RPMI8226 (cell line): ENCODE measurements at regions not wholly inside any gene's neighbourhood (a gene's known extent, or its start where the extent isn't known, plus 50 kb on each side); places are given as distances from the start of the nearest gene placed in this dataset.

Experiments
- DNase-seq: peaks from one replicate; pipeline ENCODE4 v3.0.0-alpha.2; 2015

GRCh38 chr18:43482600-43482999 lies 205.3 kb upstream of the SYT4 start:
- no peak for DNase-seq

DNA sequence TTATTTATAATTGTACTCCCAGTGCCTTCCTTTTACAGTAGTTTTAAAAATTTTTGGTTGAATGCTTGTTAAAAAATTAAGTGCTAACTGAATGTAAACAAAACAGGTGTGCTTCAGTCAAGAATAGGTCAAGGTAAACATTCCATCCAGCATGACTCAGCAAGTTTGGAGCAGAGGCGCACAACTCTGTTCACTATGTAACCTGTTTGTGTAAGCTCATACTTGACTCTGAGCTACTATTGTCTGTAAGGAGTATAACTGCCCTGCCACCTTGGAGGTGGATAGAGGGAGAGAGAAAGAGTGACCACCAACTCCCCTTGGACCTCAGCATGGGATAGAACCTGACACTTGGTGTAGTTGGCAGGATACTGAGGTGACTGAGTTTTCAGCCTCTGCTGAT lies 207.4 kb upstream of the SYT4 start:
- no peak for DNase-seq

GRCh38 chr18:43485545-43485963 lies 208.3 kb upstream of the SYT4 start:
- peak; percentile 26 for DNase-seq

- no peak for DNase-seq
Measured at GRCh38 chr18:43486462-43486861, 209.2 kb upstream of the SYT4 start.

GRCh38 chr18:43501099-43501498 lies 223.8 kb upstream of the SYT4 start:
- no peak for DNase-seq

GRCh38 chr18:43506935-43507334 lies 229.6 kb upstream of the SYT4 start:
- no peak for DNase-seq

DNA sequence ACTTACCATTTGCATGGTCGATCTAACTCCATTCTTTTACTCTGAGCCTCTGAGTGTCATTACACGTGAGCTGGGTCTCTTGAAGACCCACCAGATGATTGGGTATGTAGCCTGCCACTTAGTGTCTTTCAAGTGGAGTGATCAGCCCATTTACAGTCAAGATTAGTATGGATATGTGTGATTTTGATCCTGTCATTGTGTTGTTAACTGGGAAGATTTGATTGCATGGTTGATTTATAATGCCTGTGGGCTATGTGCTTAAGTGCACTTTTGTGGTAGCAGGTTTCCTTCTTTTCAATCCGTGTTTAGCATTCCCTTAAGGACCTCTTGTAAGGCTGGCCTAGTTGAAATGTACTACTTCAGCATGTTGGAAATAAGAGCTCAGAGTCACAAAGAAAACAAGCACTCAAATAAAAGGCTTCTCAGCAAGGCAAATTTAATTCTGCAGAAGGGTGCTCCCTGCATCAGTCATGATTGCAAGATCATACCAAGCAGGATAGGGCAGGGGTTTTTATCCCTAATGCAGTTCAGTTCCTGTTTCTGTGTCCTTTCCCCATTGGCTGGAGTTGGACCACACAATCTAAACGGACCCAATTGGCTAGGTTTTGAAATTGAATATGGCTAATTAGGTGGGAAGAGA lies 230.7 kb upstream of the SYT4 start:
- no peak for DNase-seq

GRCh38 chr18:43514747-43515146 lies 237.5 kb upstream of the SYT4 start:
- DNase-seq = no peak

DNA sequence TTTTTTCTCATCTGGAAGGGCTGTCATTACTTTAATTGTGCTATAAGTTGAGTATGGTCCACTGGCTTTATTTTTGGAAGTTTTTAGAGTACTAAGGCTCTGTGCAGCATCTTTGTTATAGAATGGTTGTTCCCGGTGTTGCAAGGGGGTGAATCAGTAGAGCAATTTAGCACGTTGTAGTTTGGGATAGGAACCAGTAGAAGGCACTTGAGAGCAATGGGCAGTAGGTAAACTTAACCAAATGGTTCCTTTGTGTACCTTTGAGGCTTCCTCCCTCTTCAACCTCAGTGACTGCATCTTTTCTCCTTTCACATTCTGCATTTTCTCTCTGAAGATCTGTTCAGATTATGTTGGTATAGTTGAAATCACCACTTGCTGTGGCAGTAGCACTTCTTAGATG lies 238.2 kb upstream of the SYT4 start:
- DNase-seq = no peak

- DNase-seq = no peak
Measured at GRCh38 chr18:43524260-43524659, 247.0 kb upstream of the SYT4 start.

DNA sequence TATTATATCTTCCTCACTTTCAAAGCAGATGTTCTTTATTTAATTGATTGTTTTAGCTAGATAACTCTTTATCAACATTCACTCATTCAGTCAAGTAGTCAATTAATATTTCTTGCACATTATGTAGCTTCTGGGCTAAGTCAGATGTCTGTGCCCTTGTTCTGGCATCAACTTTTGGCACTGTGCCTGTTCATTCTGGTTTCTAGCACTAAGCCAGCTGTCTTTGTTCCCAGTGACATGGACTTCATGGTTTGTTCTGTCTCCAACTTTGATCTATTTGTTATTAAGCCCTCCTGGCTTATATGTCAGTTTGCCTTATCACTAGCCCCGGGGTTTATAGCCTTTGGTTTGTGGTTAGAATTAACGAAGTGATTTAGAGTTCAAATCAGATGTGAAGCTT lies 247.9 kb upstream of the SYT4 start:
- DNase-seq = no peak

DNA sequence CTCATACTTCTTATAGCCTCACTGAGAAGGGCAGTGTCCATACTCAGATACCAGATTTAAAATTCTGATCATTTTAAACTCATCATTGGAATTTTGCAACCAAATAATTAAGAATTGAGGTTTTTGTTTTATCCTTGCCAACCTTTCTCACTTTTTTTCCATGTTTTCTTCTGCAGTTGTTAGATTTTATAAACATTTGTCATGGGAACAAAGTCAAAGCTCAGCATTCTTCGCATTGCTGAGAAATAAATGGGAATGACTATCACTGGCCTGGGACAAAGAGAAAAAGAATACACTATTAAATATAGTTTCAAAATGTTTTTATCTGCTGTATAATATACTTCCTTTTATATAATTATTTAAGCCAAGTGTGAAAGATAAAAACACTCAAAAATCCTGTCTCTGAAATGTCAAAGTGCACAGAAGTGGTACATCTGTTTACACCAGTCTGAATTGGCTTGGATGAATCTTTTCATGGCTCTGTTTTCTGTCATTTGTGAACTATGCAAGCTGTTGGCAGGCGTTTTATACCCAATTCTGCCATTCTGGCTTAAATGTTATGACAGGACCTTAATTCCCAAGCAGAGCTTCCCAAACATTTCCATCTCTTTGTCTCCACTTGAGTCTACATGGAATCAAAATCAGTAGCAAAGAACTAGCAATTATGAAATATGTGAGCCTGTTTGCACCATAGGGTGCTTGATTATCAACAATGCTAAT lies 249.3 kb upstream of the SYT4 start:
- no peak for DNase-seq

DNA sequence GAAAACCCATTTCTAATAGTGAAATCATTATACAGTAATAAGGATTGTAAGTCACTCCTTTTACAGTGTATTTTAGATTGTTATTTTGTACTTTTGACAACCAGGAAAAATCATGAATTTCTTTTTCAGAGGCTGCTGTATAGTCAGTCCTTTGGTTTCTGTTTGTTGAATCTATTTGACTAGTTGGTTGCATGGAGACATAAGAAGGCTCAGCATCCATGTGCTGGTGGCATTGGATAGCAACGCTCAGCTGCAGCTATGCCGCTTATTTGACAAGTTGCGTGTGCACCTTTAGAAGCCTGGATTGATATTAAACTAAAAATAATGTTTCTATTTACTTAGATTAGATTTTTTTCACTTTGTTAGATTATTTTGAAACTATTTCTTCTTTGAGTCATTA lies 254.1 kb upstream of the SYT4 start:
- no peak for DNase-seq

GRCh38 chr18:43533371-43533770 lies 256.1 kb upstream of the SYT4 start:
- DNase-seq = no peak

- no peak for DNase-seq
Measured at GRCh38 chr18:43534511-43534910, 257.2 kb upstream of the SYT4 start.

- no peak for DNase-seq
Measured at GRCh38 chr18:43539862-43540261, 262.6 kb upstream of the SYT4 start.

GRCh38 chr18:43542016-43542415 lies 264.7 kb upstream of the SYT4 start:
- no peak for DNase-seq

DNA sequence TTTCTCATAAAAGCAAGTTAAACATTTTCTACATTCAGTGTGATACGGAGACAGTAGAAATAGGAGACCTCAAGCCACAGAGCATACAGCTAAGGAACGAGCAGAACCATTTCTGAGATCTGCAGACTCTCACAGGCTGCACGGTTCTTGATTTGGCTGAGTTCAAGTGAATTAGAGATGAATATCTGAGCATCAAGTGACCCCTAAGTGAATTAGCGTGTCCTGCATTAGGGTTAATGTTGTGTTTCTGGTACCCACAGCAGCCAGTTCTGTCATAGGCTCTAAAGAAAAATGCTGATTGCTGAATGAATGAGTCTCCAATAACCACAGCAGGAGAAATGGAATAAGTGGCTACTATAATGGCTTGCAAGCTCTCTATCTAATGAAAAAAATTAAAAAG lies 265.9 kb upstream of the SYT4 start:
- DNase-seq = no peak

DNA sequence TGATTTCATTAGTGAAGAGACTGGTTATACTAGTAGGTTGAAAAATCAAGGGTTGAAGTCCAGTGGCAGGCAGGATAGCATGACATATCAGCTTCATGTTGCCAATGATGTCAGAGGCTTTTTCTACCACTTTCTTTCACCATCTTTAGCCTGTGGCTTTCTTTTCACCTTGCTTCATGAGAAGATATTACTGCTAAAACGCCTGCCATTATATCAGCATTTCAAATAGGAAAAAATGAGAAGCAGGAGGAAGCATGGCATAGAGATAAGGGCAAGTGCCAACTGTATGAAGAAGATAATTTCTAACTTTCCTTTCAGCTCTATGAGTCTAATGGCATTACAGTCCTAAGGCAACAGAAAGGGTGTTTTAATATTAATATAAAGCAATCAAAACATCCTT lies 270.2 kb upstream of the SYT4 start:
- no peak for DNase-seq

GRCh38 chr18:43559507-43559906 lies 282.2 kb upstream of the SYT4 start:
- DNase-seq = no peak

DNA sequence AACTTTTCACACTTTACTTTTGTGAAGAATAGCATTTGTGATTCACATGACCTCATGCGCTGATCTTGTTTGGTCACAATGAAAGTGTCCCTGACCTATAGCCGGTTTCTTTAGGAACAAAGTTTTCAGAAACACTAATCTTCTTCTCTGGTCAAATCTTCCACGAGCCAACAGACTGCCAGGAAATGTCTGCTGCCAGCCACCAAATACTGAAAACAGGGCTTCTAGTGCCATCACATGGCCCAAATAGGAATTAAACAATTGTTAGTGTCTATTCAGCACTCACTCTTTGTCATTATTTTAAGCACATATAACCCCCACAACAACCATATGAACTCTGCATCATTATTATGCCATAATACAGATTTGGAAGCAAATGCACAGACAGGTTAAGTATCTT lies 286.5 kb upstream of the SYT4 start:
- DNase-seq = peak; percentile 44

- no peak for DNase-seq
Measured at GRCh38 chr18:43570593-43570992, 293.3 kb upstream of the SYT4 start.

DNA sequence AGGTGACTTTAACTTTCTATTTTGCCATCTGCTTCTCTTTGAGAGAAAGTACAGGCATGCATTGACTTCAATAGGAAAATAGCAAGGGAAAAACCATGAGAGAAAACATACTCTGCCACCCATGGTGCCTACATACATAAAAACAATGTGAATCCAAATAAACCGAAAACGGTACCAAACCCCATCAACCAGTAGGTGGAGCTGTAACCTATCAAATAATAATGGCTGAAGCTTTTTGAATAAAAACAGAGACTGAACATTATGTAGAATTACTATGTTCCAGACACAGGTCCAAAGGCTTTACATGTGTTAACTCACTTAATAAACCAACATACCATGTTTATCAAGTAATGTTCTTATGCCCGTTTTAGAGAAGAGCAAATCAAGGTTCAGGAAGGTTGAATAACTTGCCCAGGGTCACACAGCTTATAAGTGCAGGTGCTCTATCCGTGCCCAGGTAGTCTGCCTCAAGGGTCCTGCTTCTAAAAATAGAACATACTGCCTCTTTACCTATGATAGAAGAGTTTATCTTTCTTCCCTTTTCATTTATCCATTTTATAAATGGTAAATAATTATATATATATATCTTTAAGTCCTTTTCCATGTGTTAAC lies 293.9 kb upstream of the SYT4 start:
- DNase-seq = peak; percentile 64

GRCh38 chr18:43572163-43572562 lies 294.9 kb upstream of the SYT4 start:
- no peak for DNase-seq

DNA sequence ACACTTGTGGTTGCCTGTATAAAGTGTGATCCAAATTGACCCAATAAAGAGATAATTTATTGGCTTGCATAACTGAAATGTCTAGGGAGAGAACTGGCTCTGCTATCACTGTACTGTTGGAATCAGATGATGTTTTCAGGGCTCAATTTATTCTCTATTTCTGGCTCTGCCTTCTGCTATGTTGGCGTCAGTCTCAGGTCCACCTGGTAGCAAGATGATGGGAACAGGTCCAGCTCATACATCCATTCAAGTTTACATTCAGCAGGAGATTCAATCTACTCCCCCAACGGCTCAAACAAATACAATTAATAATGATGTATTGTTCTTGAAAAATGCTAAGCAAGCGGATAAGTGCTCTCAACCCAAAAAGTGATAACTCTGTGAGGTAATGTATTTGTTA lies 297.7 kb upstream of the SYT4 start:
- no peak for DNase-seq
